ENCODE measurements at regions not wholly inside any gene's neighbourhood (a gene's known extent, or its start where the extent isn't known, plus 50 kb on each side); places are given as distances from the start of the nearest gene placed in this dataset.

DNA sequence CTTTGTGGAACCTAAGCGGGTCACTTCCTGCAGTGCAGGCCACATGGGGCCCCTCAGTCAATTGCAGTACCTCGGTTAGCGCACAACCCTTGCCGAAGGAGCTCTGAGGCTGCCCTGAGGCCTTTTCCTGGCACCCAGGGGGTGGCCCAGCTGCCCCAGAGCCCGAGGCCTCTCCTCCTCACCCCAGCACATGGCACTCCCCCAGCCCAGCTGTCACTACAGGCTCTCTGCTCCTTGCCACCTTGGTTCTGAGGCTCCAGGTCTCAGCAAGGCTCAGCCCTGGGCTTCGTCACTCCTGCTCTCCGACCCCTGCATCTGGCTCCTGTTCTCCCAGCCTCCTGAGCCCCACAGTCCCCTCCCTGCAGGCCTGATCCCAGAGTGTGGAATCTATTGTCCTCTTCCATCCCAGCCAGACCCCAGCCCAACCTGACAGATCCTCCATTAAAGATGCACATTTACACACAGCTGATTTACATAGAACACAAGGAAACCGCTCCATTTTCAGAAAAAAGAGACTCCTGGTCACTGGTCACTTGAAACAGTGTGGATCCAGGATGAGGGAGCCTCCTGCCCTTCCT is 192.8 kb upstream of the POU3F1 start:
- TF ChIP-seq, protein P1, sequence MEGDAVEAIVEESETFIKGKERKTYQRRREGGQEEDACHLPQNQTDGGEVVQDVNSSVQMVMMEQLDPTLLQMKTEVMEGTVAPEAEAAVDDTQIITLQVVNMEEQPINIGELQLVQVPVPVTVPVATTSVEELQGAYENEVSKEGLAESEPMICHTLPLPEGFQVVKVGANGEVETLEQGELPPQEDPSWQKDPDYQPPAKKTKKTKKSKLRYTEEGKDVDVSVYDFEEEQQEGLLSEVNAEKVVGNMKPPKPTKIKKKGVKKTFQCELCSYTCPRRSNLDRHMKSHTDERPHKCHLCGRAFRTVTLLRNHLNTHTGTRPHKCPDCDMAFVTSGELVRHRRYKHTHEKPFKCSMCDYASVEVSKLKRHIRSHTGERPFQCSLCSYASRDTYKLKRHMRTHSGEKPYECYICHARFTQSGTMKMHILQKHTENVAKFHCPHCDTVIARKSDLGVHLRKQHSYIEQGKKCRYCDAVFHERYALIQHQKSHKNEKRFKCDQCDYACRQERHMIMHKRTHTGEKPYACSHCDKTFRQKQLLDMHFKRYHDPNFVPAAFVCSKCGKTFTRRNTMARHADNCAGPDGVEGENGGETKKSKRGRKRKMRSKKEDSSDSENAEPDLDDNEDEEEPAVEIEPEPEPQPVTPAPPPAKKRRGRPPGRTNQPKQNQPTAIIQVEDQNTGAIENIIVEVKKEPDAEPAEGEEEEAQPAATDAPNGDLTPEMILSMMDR (IDR thresholded peaks at IDR 0.05): no peak
- TF ChIP-seq POLR2AphosphoS5 (IDR thresholded peaks at IDR 0.05; ENCODE audit: insufficient read depth in 1 of 2, low read depth in 1 of 2) (no peak), POLR2A (IDR thresholded peaks at IDR 0.05) (no peak)

Data from vagina (tissue), 2 donors.